Natural killer cell (primary cell): ENCODE measurements at regions not wholly inside any gene's neighbourhood (a gene's known extent, or its start where the extent isn't known, plus 50 kb on each side); places are given as distances from the start of the nearest gene placed in this dataset.
"Not testable (repeated sequence)": the region's sequence is repeated elsewhere in the genome, so short reads cannot be mapped to it uniquely, and the experiment has no call there.

Experiments
- ATAC-seq, 3 donors: fragments of 150-1000 bp in 2 of 3; fragments of 200-7000 bp in 1 of 3; cut with Tn5 transposase; 1 replicate in 1 of 3; 2 replicates in 2 of 3; pipeline ENCODE4 v1.10.0; 2021; ENCODE audit warnings: mild to moderate bottlenecking in 2 of 3, moderate library complexity in 2 of 3
- DNase-seq, 2 donors: peaks; one replicate each; pipeline versions ENCODE4 v3.0.0 to v3.0.0-alpha.2; 2013 to 2021; ENCODE audit warnings: mixed read lengths in 1 of 2
- H3K27ac ChIP-seq: one replicate; pipeline ENCODE4 v1.5.1; 2013; ENCODE audit warnings: mild to moderate bottlenecking, low read length
- H3K27me3 ChIP-seq: one replicate; pipeline ENCODE4 v1.6.1; 2013; ENCODE audit warnings: low read length; ENCODE audit not compliant: control insufficient read depth, insufficient read depth
- H3K36me3 ChIP-seq: one replicate; pipeline ENCODE4 v1.6.1; 2013; ENCODE audit warnings: low read length; ENCODE audit not compliant: control insufficient read depth, insufficient read depth
- H3K4me1 ChIP-seq: one replicate; pipeline ENCODE4 v1.6.1; 2013; ENCODE audit warnings: low read length; ENCODE audit not compliant: control insufficient read depth, insufficient read depth
- H3K4me3 ChIP-seq: one replicate; pipeline ENCODE4 v1.5.1; 2013; ENCODE audit warnings: low read length
- H3K9me3 ChIP-seq: one replicate; pipeline ENCODE4 v1.6.1; 2013; ENCODE audit warnings: low read length; ENCODE audit not compliant: control insufficient read depth, insufficient read depth
- H3K27ac Mint-ChIP-seq, 2 donors: one replicate each; pipeline ENCODE4 v1.8.0; 2022; ENCODE audit warnings: mild to moderate bottlenecking in 2 of 2, mixed read lengths in 2 of 2, moderate library complexity in 1 of 2
- H3K27me3 Mint-ChIP-seq, 2 donors: one replicate each; pipeline ENCODE4 v1.8.0; 2022; ENCODE audit warnings: low read depth in 2 of 2, mixed read lengths in 2 of 2
- H3K36me3 Mint-ChIP-seq: one replicate; pipeline ENCODE4 v1.8.0; 2022; ENCODE audit warnings: mixed read lengths
- H3K4me1 Mint-ChIP-seq, 2 donors: one replicate each; pipeline ENCODE4 v1.8.0; 2022; ENCODE audit warnings: mixed read lengths in 2 of 2
- H3K4me3 Mint-ChIP-seq: one replicate; pipeline ENCODE4 v1.8.0; 2022; ENCODE audit warnings: mild to moderate bottlenecking, moderate library complexity, mixed read lengths
- H3K9me3 Mint-ChIP-seq, 2 donors: one replicate each; pipeline ENCODE4 v1.8.0; 2022; ENCODE audit warnings: mixed read lengths in 2 of 2
- WGBS: methylation state at CpG from one replicate; pipeline ENCODE4 v1.1.7; 2013; ENCODE audit warnings: missing lambda C conversion rate; ENCODE audit not compliant: insufficient coverage; 5-methylcytosine and 5-hydroxymethylcytosine counted together
- intact Hi-C: fragments of 100-400 bp; cut with micrococcal nuclease; formaldehyde crosslinking; loops from one replicate; pipeline ENCODE4 v1.14.2; 2022
- TF ChIP-seq, protein P1 (sequence below): fragments of 200-600 bp; IDR thresholded peaks from one replicate; pipeline ENCODE4 v1.8.0; 2022; ENCODE audit warnings: antibody characterized with exemption

DNA sequence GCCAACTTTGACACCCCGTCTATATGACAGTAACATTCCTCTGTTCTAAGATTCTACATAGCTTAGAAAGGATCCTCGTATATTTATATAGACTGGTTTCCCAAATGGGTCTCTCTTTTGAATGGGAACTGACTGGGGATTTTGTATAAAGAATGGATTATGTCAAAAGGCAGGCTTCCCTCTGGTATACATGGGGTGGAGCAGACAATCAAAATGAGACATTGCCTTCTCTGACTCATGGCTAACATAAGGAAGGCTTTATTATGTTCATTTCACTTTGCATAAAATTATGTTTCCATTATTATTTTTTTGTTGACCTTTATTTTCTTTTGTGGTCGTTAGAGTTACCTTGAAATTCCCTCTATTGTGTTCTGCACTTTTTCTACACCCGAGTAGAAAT is 211.1 kb downstream of the ALG10B start:
- no peaks in the 10 kb centered on the region for H3K27me3 Mint-ChIP-seq
- H3K27ac ChIP-seq, result no peak overlapping the region
- TF ChIP-seq, protein P1, sequence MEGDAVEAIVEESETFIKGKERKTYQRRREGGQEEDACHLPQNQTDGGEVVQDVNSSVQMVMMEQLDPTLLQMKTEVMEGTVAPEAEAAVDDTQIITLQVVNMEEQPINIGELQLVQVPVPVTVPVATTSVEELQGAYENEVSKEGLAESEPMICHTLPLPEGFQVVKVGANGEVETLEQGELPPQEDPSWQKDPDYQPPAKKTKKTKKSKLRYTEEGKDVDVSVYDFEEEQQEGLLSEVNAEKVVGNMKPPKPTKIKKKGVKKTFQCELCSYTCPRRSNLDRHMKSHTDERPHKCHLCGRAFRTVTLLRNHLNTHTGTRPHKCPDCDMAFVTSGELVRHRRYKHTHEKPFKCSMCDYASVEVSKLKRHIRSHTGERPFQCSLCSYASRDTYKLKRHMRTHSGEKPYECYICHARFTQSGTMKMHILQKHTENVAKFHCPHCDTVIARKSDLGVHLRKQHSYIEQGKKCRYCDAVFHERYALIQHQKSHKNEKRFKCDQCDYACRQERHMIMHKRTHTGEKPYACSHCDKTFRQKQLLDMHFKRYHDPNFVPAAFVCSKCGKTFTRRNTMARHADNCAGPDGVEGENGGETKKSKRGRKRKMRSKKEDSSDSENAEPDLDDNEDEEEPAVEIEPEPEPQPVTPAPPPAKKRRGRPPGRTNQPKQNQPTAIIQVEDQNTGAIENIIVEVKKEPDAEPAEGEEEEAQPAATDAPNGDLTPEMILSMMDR, result no peak
- no peaks in the 10 kb centered on the region for H3K9me3 ChIP-seq
- ATAC-seq (no peak), DNase-seq (no peak)
- no peaks in the 10 kb centered on the region for H3K4me1 ChIP-seq
- no peak overlapping the region for H3K27ac Mint-ChIP-seq
- peaks cover 11 to 12% of the 10 kb centered on the region in 2 donors for H3K9me3 Mint-ChIP-seq
- H3K36me3 ChIP-seq, result no peaks in the 10 kb centered on the region
- WGBS, result 89% methylated on average over 2 of the region's 4 CpGs
- H3K4me3 ChIP-seq, result no peak overlapping the region
- intact Hi-C loops, result no loop called here
- no peaks in the 10 kb centered on the region for H3K36me3 Mint-ChIP-seq
- H3K4me3 Mint-ChIP-seq, result no peak overlapping the region
- no peaks in the 10 kb centered on the region for H3K4me1 Mint-ChIP-seq
- no peaks in the 10 kb centered on the region for H3K27me3 ChIP-seq

DNA sequence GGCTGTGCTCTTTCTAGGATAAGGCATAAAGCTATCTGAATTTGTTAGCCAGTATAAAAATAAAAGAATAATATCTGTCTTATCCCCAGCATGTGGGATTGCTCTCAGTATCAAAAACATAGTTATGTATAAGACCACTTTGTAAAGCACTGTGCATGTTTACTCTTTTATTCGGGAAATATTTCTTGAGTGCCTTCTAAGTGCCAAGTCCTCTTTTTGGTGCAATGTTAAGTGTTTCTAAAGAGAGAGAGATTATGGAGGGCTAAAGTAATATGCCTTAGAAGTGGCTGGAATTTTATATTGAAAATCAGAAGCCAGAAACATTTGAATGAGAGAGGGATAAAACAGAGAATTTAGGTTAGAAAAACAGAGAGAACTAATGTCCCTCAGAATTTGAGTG is 212.0 kb downstream of the ALG10B start:
- Mint-ChIP-seq H3K36me3 (no peaks in the 10 kb centered on the region), H3K4me1 (no peaks in the 10 kb centered on the region), H3K4me3 (no peak overlapping the region), H3K27me3 (no peaks in the 10 kb centered on the region), H3K9me3 (peaks cover 10 to 12% of the 10 kb centered on the region in 2 donors), H3K27ac (no peak overlapping the region)
- Histone ChIP-seq H3K27me3 (no peaks in the 10 kb centered on the region), H3K4me1 (no peaks in the 10 kb centered on the region), H3K4me3 (no peak overlapping the region), H3K9me3 (no peaks in the 10 kb centered on the region), H3K27ac (no peak overlapping the region), H3K36me3 (no peaks in the 10 kb centered on the region)
- DNase-seq (no peak), ATAC-seq (no peak)
- TF ChIP-seq, protein P1, result no peak
- intact Hi-C loops, result no loop called here
- WGBS, result 86% methylated on average over 1 of the region's 1 CpG

DNA sequence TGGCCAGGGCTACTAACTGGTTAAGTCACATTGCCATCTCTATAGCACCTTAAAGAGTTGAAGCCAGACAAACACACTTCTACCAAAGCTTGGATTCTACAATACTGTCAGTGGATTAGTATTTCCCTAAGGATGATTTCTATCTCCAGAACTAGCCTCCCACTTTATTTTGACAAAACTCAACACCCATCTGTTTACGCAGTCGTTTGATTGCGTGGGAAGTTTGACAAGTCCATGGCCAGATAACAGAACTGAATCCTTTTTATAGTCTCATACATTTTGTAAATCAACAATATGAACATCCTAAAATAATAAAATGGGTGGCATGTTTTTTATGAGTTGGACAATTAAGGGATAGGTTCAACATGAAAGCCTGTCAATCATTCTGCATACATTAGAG is 212.7 kb downstream of the ALG10B start:
- peaks cover 12 to 14% of the 10 kb centered on the region in 2 donors for H3K9me3 Mint-ChIP-seq
- H3K4me1 Mint-ChIP-seq, DNase-seq, H3K36me3 ChIP-seq, H3K27me3 Mint-ChIP-seq, H3K4me3 ChIP-seq, H3K9me3 ChIP-seq, intact Hi-C loops, H3K4me3 Mint-ChIP-seq, H3K27me3 ChIP-seq, ATAC-seq, H3K4me1 ChIP-seq, H3K27ac ChIP-seq, H3K27ac Mint-ChIP-seq, H3K36me3 Mint-ChIP-seq: not testable (repeated sequence)
- WGBS, result 100% methylated on average over 3 of the region's 3 CpGs

DNA sequence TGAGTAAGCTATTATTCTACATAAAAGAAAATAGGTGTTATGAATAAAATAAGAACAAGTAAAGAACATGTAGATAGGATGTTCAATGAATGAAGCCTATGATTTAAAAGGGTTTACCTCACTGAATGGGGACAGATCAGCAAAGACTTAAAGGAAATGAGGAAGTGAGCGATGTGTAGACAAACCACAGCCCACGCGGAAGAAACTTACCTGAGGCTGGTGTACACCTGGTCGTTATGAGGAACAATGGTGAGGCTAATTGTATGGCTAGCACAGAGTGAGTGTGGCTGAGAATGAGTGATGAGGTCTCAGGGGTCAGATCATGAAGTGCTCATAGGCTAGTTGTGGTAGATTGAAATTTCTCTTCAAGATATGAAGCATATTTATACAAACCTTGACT is 221.7 kb downstream of the ALG10B start:
- Histone ChIP-seq H3K9me3 (no peaks in the 10 kb centered on the region), H3K27ac (no peak overlapping the region), H3K36me3 (no peaks in the 10 kb centered on the region), H3K27me3 (no peaks in the 10 kb centered on the region), H3K4me1 (no peaks in the 10 kb centered on the region), H3K4me3 (no peak overlapping the region)
- H3K27me3 Mint-ChIP-seq, result no peaks in the 10 kb centered on the region
- DNase-seq, result no peak
- intact Hi-C loops, result no loop called here
- no peaks in the 10 kb centered on the region for H3K4me1 Mint-ChIP-seq
- H3K9me3 Mint-ChIP-seq, result peaks cover 25% of the 10 kb centered on the region in 2 donors
- H3K4me3 Mint-ChIP-seq, result no peak overlapping the region
- no peak overlapping the region for H3K27ac Mint-ChIP-seq
- TF ChIP-seq, protein P1, result no peak
- H3K36me3 Mint-ChIP-seq, result peaks cover 8% of the 10 kb centered on the region
- ATAC-seq, result no peak
- WGBS, result 59% methylated on average over 4 of the region's 4 CpGs
